Stimulated activated CD4-positive, alpha-beta T cell treated with anti-CD3 and anti-CD28 coated beads, Interleukin-2, amount 100 ng/mL, for 48 hours (primary cell): ENCODE measurements at regions not wholly inside any gene's neighbourhood (a gene's known extent, or its start where the extent isn't known, plus 50 kb on each side); places are given as distances from the start of the nearest gene placed in this dataset.

Experiments
- DNase-seq, 2 donors: peaks; one replicate each; pipeline ENCODE4 v3.0.0-alpha.2; 2020

DNA sequence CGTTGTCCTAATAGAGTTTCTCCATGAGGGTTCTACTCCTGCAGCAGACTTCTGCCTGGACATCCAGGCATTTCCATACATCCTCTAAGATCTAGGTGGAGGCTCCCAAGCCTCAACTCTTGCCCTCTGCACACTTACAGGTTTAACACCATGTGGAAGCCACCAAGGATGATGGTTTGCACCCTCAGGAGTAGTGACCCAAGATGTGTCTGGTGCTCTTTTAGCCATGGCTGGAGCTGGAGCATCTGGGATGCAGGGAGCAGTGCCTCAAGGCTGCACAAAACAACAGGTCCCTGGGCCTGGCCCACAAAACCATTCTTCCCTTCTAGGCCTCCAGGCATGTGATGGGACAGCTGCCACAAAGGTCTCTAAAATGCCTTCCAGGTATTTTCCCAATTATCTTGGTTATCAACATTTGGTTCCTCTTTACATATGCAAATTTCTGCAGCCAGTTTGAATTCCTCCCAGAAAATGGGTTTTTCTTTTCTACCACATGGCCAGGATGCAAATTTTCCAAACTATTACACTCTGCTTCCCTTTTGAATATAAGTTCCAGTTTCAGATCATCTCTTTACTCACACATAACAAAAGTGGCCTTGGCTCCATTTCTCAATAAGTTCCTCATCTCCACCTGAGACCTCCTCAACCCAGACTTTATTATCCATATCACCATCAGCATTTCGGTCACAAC lies 69.5 kb upstream of the GNAZ start:
- no peak for DNase-seq

DNA sequence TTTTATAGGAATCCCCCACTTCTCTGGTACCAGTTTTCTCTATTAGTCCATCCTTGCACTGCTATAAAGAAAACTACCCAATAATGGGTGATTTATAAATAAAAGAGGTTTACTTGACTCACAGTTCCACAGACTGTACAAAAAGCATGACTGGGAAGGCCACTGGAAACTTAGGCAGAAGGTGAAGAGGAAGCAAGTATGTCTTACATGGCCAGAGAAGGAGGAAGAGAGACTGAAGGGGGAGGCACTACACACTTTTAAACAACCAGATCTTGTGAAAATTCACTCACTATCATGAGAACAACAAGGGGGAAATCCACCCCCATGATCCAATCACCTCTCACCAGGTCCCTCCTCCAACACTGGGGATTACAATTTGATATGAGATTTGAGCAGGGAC lies 68.9 kb upstream of the GNAZ start:
- DNase-seq = no peak

DNA sequence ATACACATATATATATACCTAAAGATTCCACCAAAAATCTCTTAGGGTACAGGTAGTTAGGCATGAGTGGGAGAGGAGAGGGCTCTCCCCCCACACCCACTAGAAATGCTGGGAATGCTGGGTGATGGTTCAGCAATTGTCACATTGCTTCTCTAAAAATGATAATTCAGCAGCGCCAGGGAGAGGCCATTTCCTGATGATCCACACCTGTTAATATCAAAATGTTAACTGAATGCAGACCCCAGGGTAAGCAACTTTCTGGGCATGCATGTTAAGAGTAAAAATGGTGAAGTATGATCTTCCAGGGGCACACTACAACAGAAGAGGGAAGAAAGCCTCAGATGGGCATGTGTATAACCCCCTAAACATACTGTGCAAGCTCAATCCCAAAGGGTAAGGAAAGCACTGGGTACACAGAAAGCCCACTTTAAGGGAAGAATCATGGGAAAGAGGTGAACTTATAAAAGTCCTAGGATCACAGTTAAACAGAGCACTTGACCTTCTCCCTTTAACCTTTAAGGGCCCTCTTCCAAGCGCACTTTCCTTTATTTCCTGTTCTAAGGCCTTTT lies 67.6 kb upstream of the GNAZ start:
- DNase-seq = no peak

DNA sequence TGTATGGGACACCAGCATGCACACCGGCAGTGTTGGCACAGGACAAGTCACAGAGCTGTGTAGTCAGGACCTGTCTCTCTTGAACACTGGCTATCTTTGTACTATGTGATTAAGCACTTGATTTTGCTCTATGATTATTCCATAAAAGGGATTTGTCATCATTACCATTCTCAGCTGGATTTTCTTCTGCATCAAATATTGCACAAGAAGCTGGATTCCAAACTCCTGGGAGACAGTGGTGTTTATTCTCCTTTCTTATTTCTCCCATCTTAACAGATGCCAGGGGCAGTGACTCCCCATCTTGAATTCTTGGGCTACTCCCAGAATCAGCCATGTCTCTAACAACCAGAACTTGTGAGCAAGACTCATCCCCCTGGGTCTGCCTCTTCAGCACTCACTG lies 62.5 kb upstream of the GNAZ start:
- no peak for DNase-seq

DNA sequence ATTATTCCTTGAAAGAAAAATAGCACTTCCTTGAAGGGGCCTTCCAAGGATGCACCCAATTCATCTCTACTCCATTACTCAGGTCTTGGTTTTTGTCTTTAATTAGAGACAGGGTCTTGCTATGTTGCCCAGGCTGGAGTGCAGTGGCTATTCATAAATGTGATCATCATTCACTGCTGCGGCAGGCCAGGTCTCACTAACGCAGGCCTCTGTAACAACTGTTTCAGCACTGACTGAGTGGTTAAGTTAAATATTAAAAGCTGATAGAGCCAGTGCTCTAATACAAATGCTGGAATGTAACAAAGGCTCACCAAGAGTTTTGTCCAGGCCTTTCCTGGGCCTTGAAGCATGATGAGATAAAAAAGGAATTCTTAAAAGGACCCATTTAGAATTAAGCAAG lies 61.4 kb upstream of the GNAZ start:
- no peak for DNase-seq
